Activated effector memory CD4-positive, alpha-beta T cell treated with anti-CD3 and anti-CD28 coated beads, Interleukin-2, amount 50 U/mL, for 16 hours (primary cell): ENCODE measurements at regions not wholly inside any gene's neighbourhood (a gene's known extent, or its start where the extent isn't known, plus 50 kb on each side); places are given as distances from the start of the nearest gene placed in this dataset.
"Not testable (repeated sequence)": the region's sequence is repeated elsewhere in the genome, so short reads cannot be mapped to it uniquely, and the experiment has no call there.

Experiments
- DNase-seq: peaks from one replicate; pipeline ENCODE4 v3.0.0-alpha.2; 2020

- DNase-seq, result not testable (repeated sequence)
These were observed 56.5 kb upstream of the ABHD2 start for GRCh38 chr15:89031637-89032285.

GRCh38 chr15:89034305-89034704, 54.0 kb upstream of the ABHD2 start:
- no peak for DNase-seq

GRCh38 chr15:89035150-89035549, 53.1 kb upstream of the ABHD2 start:
- no peak for DNase-seq

- DNase-seq, result no peak
These were observed 52.6 kb upstream of the ABHD2 start for GRCh38 chr15:89035658-89036057.

GRCh38 chr15:89038146-89038545, 50.1 kb upstream of the ABHD2 start:
- no peak for DNase-seq
